ENCODE measurements at regions not wholly inside any gene's neighbourhood (a gene's known extent, or its start where the extent isn't known, plus 50 kb on each side); places are given as distances from the start of the nearest gene placed in this dataset.
A peak's percentile ranks its signal among the peaks of the same experiment; 100 is the strongest.

GRCh38 chr1:209356976-209357377, 226.5 kb upstream of the CAMK1G start:
- no peak for DNase-seq (ENCODE audit: extremely low read depth in 1 of 11, low read depth in 9 of 11, low spot score in 4 of 11)

DNA sequence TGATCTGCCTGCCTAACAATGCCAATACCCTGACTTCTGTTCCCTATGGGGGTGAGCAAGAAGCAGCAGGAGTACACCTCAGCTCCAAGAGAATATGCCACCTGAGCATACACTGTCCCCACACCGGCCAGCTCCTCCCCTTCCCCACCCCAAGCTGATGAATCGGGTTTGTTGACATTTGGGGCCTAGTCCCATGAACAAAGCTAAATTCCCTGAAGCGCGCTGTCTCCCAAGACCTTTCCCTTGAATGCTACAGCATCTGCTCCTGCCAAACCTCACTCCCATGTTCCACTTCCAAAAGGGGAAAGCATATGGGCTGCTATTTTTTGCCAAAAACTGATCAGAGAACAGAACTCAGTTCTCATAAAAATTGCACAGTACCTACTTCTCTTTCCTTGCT, 220.4 kb upstream of the CAMK1G start:
- DNase-seq (ENCODE audit: extremely low read depth in 1 of 11, low read depth in 9 of 11, low spot score in 4 of 11), result no peak

DNA sequence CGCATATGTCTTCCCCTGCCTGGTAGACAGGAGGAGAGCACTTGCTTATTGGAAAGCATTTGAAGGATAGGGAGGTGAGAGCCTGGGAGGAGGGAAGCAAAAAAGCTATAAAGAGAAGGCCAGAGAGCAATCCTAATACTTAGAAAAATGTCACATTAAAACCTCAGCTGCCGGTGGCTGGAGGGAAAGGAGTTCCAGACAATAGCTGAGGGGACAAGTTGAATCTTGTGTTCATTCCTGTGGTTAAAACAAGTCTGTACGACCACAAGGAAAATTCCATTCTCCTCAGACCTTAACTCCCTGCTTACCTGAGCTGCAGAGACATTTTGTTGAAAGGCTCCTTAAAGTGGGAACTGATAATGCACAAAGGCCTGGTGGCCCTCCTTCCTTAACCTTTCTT, 218.8 kb upstream of the CAMK1G start:
- no peak for DNase-seq (ENCODE audit: extremely low read depth in 1 of 11, low read depth in 9 of 11, low spot score in 4 of 11)

GRCh38 chr1:209367061-209367772, 216.3 kb upstream of the CAMK1G start:
- DNase-seq (ENCODE audit: extremely low read depth in 1 of 11, low read depth in 9 of 11, low spot score in 4 of 11), result no peak

GRCh38 chr1:209368864-209369598, 214.5 kb upstream of the CAMK1G start:
- peak in 3 of 11 donors; percentile 28 to 48 (median 35) for DNase-seq (ENCODE audit: extremely low read depth in 1 of 11, low read depth in 9 of 11, low spot score in 4 of 11)

DNA sequence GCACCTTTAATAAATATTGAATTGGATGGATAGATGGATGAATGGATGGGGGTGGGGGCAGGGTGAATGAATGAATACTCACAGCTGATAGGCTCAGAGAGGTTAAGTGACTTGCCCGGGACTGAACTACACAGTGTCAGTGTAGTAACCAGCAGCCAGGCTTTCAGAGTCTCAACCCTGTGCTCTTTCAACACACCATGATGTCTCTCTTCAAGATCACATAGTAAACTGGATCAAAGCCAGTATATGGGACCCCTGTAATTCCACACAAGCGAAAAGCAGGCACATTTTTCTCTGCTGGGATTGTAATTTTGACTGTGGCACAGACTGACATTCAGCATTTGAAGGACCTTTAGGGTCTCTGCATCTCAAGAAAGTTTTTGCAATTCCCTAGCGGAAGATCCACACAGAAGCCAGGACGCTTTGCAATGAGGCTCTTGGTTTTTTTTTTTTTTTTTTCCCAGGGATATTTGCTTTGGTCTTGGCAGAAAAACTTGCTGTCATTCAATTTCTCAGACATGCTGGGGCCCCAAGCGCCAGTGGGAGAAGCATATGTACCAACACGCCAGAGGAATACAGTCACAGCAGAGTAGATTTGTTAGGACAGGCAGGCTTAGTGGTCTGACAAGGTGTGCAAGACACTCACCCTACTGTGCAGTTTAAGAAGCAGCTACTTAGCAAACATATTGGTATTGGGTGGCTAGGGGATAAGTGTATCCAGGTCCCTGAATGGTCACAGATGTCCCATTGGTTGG, 213.1 kb upstream of the CAMK1G start:
- no peak for DNase-seq (ENCODE audit: extremely low read depth in 1 of 11, low read depth in 9 of 11, low spot score in 4 of 11)

GRCh38 chr1:209375097-209375496, 208.4 kb upstream of the CAMK1G start:
- DNase-seq (ENCODE audit: extremely low read depth in 1 of 11, low read depth in 9 of 11, low spot score in 4 of 11), result no peak

- DNase-seq (ENCODE audit: extremely low read depth in 1 of 11, low read depth in 9 of 11, low spot score in 4 of 11), result no peak
Measured at GRCh38 chr1:209375671-209376365, 207.7 kb upstream of the CAMK1G start.

GRCh38 chr1:209376774-209377173, 206.7 kb upstream of the CAMK1G start:
- DNase-seq (ENCODE audit: extremely low read depth in 1 of 11, low read depth in 9 of 11, low spot score in 4 of 11), result no peak

DNA sequence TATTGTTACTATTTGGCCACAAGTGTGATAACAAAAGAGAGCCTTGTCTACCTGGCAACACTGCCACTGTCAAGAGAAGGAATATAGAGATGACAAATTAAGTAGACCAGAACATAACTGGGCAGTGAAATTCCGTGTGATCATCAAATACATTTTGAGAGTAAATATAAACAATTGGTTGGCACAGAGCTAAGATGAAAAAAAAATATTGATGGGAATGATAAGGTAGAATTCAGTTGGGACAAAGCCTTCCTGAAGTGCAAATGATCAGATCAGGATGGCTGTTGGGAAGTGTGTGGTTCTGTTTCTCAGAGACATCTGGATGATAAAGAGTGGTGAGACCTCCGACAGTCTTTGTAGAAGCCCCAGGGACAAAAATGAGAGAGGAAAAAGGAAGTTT, 205.5 kb upstream of the CAMK1G start:
- DNase-seq (ENCODE audit: extremely low read depth in 1 of 11, low read depth in 9 of 11, low spot score in 4 of 11), result no peak

GRCh38 chr1:209379280-209379679, 204.2 kb upstream of the CAMK1G start:
- no peak for DNase-seq (ENCODE audit: extremely low read depth in 1 of 11, low read depth in 9 of 11, low spot score in 4 of 11)

DNA sequence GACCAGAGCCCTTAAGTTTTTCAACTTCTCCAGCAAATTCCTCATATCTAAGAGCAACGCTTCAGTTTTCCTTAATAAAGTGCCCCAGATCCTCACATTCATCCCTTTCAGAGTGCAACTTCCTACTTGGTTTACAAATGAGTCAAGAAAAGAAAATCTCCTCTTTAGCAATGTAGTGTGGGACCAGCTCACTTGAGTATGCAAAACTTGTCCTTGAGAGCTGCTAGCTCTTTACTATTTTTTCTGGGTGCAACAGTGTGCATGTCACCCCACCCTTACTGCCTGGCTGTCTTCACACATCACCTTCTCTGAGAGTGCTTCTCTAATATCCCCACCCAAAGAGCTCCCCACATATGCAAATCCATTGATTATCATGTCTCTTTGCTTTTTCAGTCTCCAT, 203.1 kb upstream of the CAMK1G start:
- DNase-seq (ENCODE audit: extremely low read depth in 1 of 11, low read depth in 9 of 11, low spot score in 4 of 11), result no peak

- no peak for DNase-seq (ENCODE audit: extremely low read depth in 1 of 11, low read depth in 9 of 11, low spot score in 4 of 11)
Measured at GRCh38 chr1:209382231-209383100, 201.0 kb upstream of the CAMK1G start.

GRCh38 chr1:209383422-209383821, 200.1 kb upstream of the CAMK1G start:
- no peak for DNase-seq (ENCODE audit: extremely low read depth in 1 of 11, low read depth in 9 of 11, low spot score in 4 of 11)

DNA sequence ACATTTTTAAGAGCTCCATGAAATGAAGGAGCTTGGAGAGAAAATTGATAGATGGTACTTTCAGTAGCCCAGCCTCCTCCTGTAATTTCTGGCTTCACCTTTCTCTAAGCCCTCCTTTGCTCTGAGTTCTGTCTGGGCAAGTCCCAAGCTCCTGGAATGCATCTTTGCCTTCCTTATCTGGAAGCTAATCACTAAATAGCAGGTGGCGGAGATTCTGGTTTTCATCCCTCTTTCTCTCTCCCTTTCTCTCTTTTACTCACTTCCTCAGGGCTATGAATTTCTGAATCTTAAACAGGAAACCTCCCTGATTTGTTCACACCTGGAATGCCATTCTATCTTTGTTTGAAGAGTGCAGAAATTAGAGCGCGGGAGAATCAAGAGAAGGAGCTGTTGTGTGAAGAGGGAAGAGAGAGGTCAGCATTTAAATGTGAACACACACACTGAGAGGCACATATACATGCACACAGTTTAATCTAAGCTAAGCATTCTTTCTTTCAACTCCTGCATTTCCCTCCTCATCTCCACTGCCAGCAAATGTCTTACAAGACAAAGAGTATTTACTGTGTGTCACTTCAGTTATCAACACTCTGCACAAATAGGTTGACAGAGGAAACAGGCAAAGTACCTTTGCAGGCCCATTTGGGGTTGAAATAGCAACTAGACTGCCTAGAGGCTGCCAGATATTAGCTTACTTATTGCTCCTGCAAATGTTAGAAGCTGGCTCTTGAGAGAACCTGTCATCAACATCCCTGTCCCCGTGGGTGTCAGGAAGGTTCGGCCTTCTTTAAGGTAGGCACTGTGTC, 199.4 kb upstream of the CAMK1G start:
- DNase-seq (ENCODE audit: extremely low read depth in 1 of 11, low read depth in 9 of 11, low spot score in 4 of 11), result no peak

DNA sequence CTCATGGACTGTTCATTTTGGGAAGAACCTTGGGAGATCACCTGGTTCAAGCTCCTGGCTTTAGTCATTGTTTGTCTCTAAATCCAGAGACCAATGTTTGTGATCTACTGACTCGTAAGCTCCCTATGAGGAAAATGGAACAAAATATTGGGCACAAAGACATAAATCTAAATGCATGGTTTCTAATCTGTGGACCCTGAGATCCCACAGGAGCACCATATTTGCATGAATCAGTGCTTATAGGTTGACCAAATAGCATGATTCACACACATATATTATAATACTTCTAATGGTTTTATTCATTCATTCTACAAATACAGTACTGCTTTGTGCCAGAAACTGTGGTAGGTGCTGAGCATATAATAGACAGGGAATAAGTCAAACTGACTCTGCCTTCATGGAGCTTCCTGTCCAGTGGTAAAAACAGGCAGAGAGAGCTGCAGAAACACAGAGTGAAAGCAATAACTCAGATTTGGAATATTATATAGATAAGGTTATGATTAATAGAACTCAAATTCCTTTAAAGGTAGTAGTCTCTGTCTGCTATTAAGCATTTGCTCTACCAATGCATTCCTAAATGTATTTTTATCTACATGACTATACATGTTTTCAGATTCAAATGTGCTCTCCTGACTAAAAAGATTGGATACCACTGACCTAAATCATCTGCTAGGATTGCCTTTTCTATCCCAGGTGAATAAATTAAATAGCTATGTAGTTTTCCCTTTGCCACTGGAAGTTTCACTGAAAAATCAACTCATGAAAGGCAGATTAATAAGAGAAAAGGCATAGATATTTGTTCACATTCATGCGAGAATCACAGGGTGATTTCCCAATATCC, 198.6 kb upstream of the CAMK1G start:
- no peak for DNase-seq (ENCODE audit: extremely low read depth in 1 of 11, low read depth in 9 of 11, low spot score in 4 of 11)

DNA sequence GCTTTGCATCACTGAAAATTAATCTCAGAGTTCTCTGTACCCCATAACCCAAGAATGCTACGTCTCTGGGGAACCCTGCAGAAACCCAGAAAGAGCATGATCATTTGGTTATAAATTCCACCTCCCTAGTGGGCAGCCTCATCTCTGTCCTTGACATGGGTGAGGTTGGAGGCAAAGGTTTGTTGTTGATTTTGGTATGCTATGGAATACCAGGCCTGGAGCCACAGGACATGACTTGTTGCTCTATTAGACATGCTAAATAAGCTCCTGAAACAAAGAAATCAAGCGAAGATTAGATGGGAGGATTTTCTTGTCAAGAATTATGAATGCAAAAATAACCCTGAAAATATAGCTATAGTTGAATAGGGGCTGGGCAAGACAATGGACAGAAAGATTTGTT, 197.4 kb upstream of the CAMK1G start:
- DNase-seq (ENCODE audit: extremely low read depth in 1 of 11, low read depth in 9 of 11, low spot score in 4 of 11), result no peak
